B cell (primary cell): ENCODE measurements at regions not wholly inside any gene's neighbourhood (a gene's known extent, or its start where the extent isn't known, plus 50 kb on each side); places are given as distances from the start of the nearest gene placed in this dataset.

ENCODE experiments used
- ATAC-seq: fragments of 200-7000 bp; cut with Tn5 transposase; one replicate; pipeline ENCODE4 v1.10.0; 2021; ENCODE audit warnings: low read depth, mild to moderate bottlenecking, moderate number of reproducible peaks, moderate library complexity
- CTCF ChIA-PET: fragments of 350-600 bp; sonication (Branson Sonifier 250); formaldehyde crosslinking; loops from one replicate; lab custom pipeline; 2021; ENCODE audit warnings: antibody characterized with exemption, inconsistent platforms; lab: Charles Lee
- POLR2A ChIA-PET: fragments of 350-600 bp; sonication (Branson Sonifier 250); formaldehyde crosslinking; loops from one replicate; lab custom pipeline; 2021; ENCODE audit warnings: antibody characterized with exemption; lab: Charles Lee
- DNase-seq: peaks from one replicate; pipeline ENCODE4 v3.0.0; 2013
- H2AFZ ChIP-seq: 2 replicates; pipeline ENCODE4 v1.6.1; 2012; ENCODE audit warnings: mild to moderate bottlenecking, low read depth, low read length; ENCODE audit not compliant: insufficient read depth, poor library complexity, severe bottlenecking
- H3K27ac ChIP-seq, 2 donors: 1 replicate in 1 of 2; 2 replicates in 1 of 2; pipeline ENCODE4 v1.5.1; 2012 to 2013; ENCODE audit warnings: low read length in 2 of 2, mild to moderate bottlenecking in 2 of 2, moderate library complexity in 1 of 2
- H3K27me3 ChIP-seq, 4 experiments: fragments of 200-600 bp in 1 of 4; sonication (generic) in 1 of 4; replicated peaks in 1 of 4; 1 replicate in 2 of 4; 2 replicates in 2 of 4; pipeline versions ENCODE4 v1.6.1 to v1.7.0; 2013 to 2016; ENCODE audit warnings: low read length in 3 of 4, mild to moderate bottlenecking in 2 of 4, mixed read lengths in 1 of 4, moderate library complexity in 1 of 4; ENCODE audit not compliant: insufficient read depth in 4 of 4, control insufficient read depth in 3 of 4; ENCODE audit errors: control extremely low read depth in 1 of 4
- H3K36me3 ChIP-seq, 2 experiments: replicated peaks in 1 of 2; 1 replicate in 1 of 2; 2 replicates in 1 of 2; pipeline versions ENCODE4 v1.6.1 to v1.7.1; 2013; ENCODE audit warnings: low read length in 1 of 2; ENCODE audit not compliant: insufficient read depth in 2 of 2, control insufficient read depth in 1 of 2; ENCODE audit errors: control extremely low read depth in 1 of 2, extremely low read depth in 1 of 2
- H3K4me1 ChIP-seq, 2 donors: fragments of 200-600 bp in 1 of 2; sonication (generic) in 1 of 2; 1 replicate in 1 of 2; 2 replicates in 1 of 2; pipeline versions ENCODE4 v1.5.1 to v1.6.1; 2013 to 2017; ENCODE audit warnings: low read length in 2 of 2; ENCODE audit not compliant: control insufficient read depth in 2 of 2, insufficient read depth in 2 of 2
- H3K4me2 ChIP-seq: replicated peaks from 2 replicates; pipeline ENCODE3; 2012; ENCODE audit warnings: mild to moderate bottlenecking, low read depth, low read length; ENCODE audit not compliant: poor library complexity, severe bottlenecking
- H3K4me3 ChIP-seq, 5 experiments: fragments of 200-600 bp in 1 of 5; sonication (generic) in 1 of 5; 1 replicate in 3 of 5; 2 replicates in 2 of 5; pipeline versions ENCODE4 v1.5.1 to v1.7.0; 2011 to 2016; ENCODE audit warnings: low read length in 4 of 5, mild to moderate bottlenecking in 4 of 5, low read depth in 2 of 5, control low read depth in 1 of 5, moderate library complexity in 1 of 5; ENCODE audit not compliant: insufficient read depth in 1 of 5; ENCODE audit errors: control extremely low read depth in 1 of 5, extremely low read depth in 1 of 5
- H3K79me2 ChIP-seq: fragments of 200-600 bp; sonication (generic); one replicate; pipeline ENCODE4 v1.6.0; 2016; ENCODE audit warnings: low read length; ENCODE audit not compliant: control insufficient read depth, insufficient read depth
- H3K9ac ChIP-seq: fragments of 200-600 bp; sonication (generic); 2 replicates; pipeline ENCODE4 v1.6.1; 2017; ENCODE audit warnings: mild to moderate bottlenecking, low read length, moderate library complexity
- H3K9me3 ChIP-seq, 3 donors: one replicate each; pipeline versions ENCODE4 v1.6.1 to v1.7.1; 2013; ENCODE audit warnings: low read length in 2 of 3; ENCODE audit not compliant: control insufficient read depth in 2 of 3, insufficient read depth in 1 of 3; ENCODE audit errors: control extremely low read depth in 1 of 3
- H4K20me1 ChIP-seq: 2 replicates; pipeline ENCODE4 v1.6.0; 2012; ENCODE audit warnings: mild to moderate bottlenecking, low read length; ENCODE audit not compliant: insufficient read depth, control insufficient read depth, poor library complexity, severe bottlenecking
- H3K27ac Mint-ChIP-seq: one replicate; pipeline ENCODE4 v1.8.0; 2021; ENCODE audit warnings: mixed read lengths
- H3K27me3 Mint-ChIP-seq: one replicate; pipeline ENCODE4 v1.8.0; 2021; ENCODE audit warnings: mixed read lengths
- H3K4me1 Mint-ChIP-seq: one replicate; pipeline ENCODE4 v1.8.0; 2021; ENCODE audit warnings: mixed read lengths
- H3K4me3 Mint-ChIP-seq: one replicate; pipeline ENCODE4 v1.8.0; 2021; ENCODE audit warnings: mixed read lengths
- H3K9me3 Mint-ChIP-seq: one replicate; pipeline ENCODE4 v1.8.0; 2022; ENCODE audit warnings: mixed read lengths; ENCODE audit not compliant: insufficient read depth
- EZH2 ChIP-seq: IDR thresholded peaks from 2 replicates; pipeline ENCODE4 v1.6.1; 2012; ENCODE audit warnings: borderline replicate concordance, low read depth, mild to moderate bottlenecking, moderate library complexity, low read length; ENCODE audit not compliant: insufficient read depth, poor library complexity, severe bottlenecking
- WGBS: methylation state at CpG from one replicate; pipeline ENCODE4 v1.1.5; 2013; ENCODE audit warnings: missing lambda C conversion rate; ENCODE audit not compliant: insufficient coverage; 5-methylcytosine and 5-hydroxymethylcytosine counted together
- intact Hi-C: fragments of 100-400 bp; cut with micrococcal nuclease; formaldehyde crosslinking; loops from one replicate; pipeline ENCODE4 v1.10.0; 2022
- TF ChIP-seq, protein P1 (sequence below): fragments of 200-600 bp; IDR thresholded peaks from one replicate; pipeline ENCODE4 v1.8.0; 2022; ENCODE audit warnings: antibody characterized with exemption, mild to moderate bottlenecking

- intact Hi-C loops, result no loop called here
- ATAC-seq (no peak), DNase-seq (no peak)
- Histone ChIP-seq H3K79me2 (no peaks in the 10 kb centered on the region), H3K9ac (no peak overlapping the region), H3K36me3 (no peaks in the 10 kb centered on the region), H3K27ac (no peak overlapping the region), H3K4me1 (no peaks in the 10 kb centered on the region), H3K4me3 (no peak overlapping the region), H3K9me3 (peaks cover 0 to 3% (median 0%) of the 10 kb centered on the region in 3 donors), H2AFZ (no peak overlapping the region), H3K27me3 (no peaks in the 10 kb centered on the region), H4K20me1 (no peaks in the 10 kb centered on the region), H3K4me2 (no peak overlapping the region)
- no peak for TF ChIP-seq EZH2
- TF ChIP-seq, protein P1, sequence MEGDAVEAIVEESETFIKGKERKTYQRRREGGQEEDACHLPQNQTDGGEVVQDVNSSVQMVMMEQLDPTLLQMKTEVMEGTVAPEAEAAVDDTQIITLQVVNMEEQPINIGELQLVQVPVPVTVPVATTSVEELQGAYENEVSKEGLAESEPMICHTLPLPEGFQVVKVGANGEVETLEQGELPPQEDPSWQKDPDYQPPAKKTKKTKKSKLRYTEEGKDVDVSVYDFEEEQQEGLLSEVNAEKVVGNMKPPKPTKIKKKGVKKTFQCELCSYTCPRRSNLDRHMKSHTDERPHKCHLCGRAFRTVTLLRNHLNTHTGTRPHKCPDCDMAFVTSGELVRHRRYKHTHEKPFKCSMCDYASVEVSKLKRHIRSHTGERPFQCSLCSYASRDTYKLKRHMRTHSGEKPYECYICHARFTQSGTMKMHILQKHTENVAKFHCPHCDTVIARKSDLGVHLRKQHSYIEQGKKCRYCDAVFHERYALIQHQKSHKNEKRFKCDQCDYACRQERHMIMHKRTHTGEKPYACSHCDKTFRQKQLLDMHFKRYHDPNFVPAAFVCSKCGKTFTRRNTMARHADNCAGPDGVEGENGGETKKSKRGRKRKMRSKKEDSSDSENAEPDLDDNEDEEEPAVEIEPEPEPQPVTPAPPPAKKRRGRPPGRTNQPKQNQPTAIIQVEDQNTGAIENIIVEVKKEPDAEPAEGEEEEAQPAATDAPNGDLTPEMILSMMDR, result no peak
- no peak overlapping the region for H3K4me3 Mint-ChIP-seq
- POLR2A ChIA-PET, result no interaction called here
- H3K9me3 Mint-ChIP-seq, result peaks cover 12% of the 10 kb centered on the region
- 90% methylated on average over 3 of the region's 4 CpGs for WGBS
- no peaks in the 10 kb centered on the region for H3K4me1 Mint-ChIP-seq
- CTCF ChIA-PET, result no interaction called here
- H3K27ac Mint-ChIP-seq, result no peak overlapping the region
- H3K27me3 Mint-ChIP-seq, result no peaks in the 10 kb centered on the region
Measured at GRCh38 chr4:79763486-79764075, 309.4 kb downstream of the ANTXR2 start.

- no peak overlapping the region for H3K4me3 Mint-ChIP-seq
- peaks cover 2% of the 10 kb centered on the region for H3K9me3 Mint-ChIP-seq
- no peaks in the 10 kb centered on the region for H3K27me3 ChIP-seq
- no peak overlapping the region for H2AFZ ChIP-seq
- intact Hi-C loops, result no loop called here
- H3K4me1 Mint-ChIP-seq, result no peaks in the 10 kb centered on the region
- no peak overlapping the region for H3K4me3 ChIP-seq
- H3K27ac Mint-ChIP-seq, result no peak overlapping the region
- H4K20me1 ChIP-seq, result no peaks in the 10 kb centered on the region
- ChIA-PET CTCF (no interaction called here), POLR2A (no interaction called here)
- H3K4me2 ChIP-seq, result no peak overlapping the region
- no peak overlapping the region for H3K9ac ChIP-seq
- no peaks in the 10 kb centered on the region for H3K27me3 Mint-ChIP-seq
- no peaks in the 10 kb centered on the region for H3K4me1 ChIP-seq
- no peak overlapping the region for H3K27ac ChIP-seq
- H3K79me2 ChIP-seq, result no peaks in the 10 kb centered on the region
- no peaks in the 10 kb centered on the region for H3K36me3 ChIP-seq
- TF ChIP-seq, protein P1, result no peak
- TF ChIP-seq EZH2, result no peak
- H3K9me3 ChIP-seq, result no peaks in the 10 kb centered on the region
- ATAC-seq (no peak), DNase-seq (no peak)
Measured at GRCh38 chr4:79759793-79760192, 313.2 kb downstream of the ANTXR2 start.
